22Rv1 (cell line): ENCODE measurements at regions not wholly inside any gene's neighbourhood (a gene's known extent, or its start where the extent isn't known, plus 50 kb on each side); places are given as distances from the start of the nearest gene placed in this dataset.

Experiments used
- CTCF ChIP-seq: fragments of 450-650 bp; IDR thresholded peaks from 2 replicates; pipeline ENCODE4 v1.5.1; 2017; ENCODE audit warnings: mild to moderate bottlenecking
- ZFX ChIP-seq: fragments of 450-650 bp; IDR thresholded peaks from 2 replicates; pipeline ENCODE4 v1.6.1; 2017; ENCODE audit warnings: antibody characterized with exemption, borderline replicate concordance

GRCh38 chr5:155897761-155898160, 429.2 kb upstream of the SGCD start:
- TF ChIP-seq CTCF (no peak), ZFX (no peak)
